HL-60 (cell line): ENCODE measurements at regions not wholly inside any gene's neighbourhood (a gene's known extent, or its start where the extent isn't known, plus 50 kb on each side); places are given as distances from the start of the nearest gene placed in this dataset.

Source experiments
- POLR2AphosphoS5 ChIP-seq: IDR thresholded peaks from 2 replicates; pipeline ENCODE4 v1.6.1; 2012; ENCODE audit warnings: low read depth
- TF ChIP-seq, protein P1 (sequence below): IDR thresholded peaks from one replicate; pipeline ENCODE4 v1.5.1; 2011; ENCODE audit warnings: low read length, control low read depth, inconsistent platforms; ENCODE audit not compliant: insufficient read depth

DNA sequence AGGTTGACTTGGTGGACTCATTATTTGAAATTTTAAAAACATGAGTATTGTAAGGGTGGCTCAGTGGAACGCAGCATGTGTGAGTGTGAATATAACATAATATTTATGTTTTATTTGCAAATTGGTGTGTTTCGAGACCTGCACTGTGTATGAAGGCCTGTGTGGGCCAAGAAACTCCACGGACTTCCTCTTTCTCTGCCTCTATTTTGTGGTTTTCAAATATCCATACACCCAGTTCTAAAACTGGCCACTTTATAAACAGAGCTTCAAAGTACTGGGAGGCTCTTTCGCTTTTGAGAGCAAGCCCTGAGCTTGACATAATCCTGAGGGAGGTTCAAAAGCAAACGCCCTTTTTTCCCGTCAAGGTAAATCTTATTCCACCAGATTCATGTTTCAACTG, 187.7 kb downstream of the GPAT3 start:
- TF ChIP-seq POLR2AphosphoS5 = no peak
- TF ChIP-seq, protein P1, sequence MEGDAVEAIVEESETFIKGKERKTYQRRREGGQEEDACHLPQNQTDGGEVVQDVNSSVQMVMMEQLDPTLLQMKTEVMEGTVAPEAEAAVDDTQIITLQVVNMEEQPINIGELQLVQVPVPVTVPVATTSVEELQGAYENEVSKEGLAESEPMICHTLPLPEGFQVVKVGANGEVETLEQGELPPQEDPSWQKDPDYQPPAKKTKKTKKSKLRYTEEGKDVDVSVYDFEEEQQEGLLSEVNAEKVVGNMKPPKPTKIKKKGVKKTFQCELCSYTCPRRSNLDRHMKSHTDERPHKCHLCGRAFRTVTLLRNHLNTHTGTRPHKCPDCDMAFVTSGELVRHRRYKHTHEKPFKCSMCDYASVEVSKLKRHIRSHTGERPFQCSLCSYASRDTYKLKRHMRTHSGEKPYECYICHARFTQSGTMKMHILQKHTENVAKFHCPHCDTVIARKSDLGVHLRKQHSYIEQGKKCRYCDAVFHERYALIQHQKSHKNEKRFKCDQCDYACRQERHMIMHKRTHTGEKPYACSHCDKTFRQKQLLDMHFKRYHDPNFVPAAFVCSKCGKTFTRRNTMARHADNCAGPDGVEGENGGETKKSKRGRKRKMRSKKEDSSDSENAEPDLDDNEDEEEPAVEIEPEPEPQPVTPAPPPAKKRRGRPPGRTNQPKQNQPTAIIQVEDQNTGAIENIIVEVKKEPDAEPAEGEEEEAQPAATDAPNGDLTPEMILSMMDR = no peak
